ENCODE measurements at regions not wholly inside any gene's neighbourhood (a gene's known extent, or its start where the extent isn't known, plus 50 kb on each side); places are given as distances from the start of the nearest gene placed in this dataset.

DNA sequence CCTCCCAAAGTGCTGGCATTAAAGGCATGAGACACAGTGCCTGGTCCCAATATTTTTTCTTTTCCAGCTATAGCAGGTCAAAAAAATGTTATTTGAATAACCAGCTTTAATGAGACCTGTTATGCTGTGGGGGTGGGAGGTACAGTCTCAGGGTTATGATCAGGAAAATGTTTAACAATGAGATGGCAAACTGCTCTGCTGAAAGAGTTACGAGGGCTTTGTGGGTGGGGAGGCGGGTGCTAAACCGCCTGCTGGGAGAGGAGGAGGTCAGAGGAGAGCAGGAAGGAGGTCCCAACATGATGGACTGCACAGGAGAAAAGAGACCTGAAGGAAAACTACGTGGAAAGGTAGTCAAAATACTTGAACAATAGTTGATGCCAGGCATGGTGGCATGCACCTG lies 126.0 kb upstream of the B3GALT2 start:
- no peak for DNase-seq (ENCODE audit: low read depth)
- no peak overlapping the region for H3K4me3 ChIP-seq (ENCODE audit: low read length)
- TF ChIP-seq CTCF (conservative IDR thresholded peaks at IDR 0.05; ENCODE audit: low read length), result no peak

DNA sequence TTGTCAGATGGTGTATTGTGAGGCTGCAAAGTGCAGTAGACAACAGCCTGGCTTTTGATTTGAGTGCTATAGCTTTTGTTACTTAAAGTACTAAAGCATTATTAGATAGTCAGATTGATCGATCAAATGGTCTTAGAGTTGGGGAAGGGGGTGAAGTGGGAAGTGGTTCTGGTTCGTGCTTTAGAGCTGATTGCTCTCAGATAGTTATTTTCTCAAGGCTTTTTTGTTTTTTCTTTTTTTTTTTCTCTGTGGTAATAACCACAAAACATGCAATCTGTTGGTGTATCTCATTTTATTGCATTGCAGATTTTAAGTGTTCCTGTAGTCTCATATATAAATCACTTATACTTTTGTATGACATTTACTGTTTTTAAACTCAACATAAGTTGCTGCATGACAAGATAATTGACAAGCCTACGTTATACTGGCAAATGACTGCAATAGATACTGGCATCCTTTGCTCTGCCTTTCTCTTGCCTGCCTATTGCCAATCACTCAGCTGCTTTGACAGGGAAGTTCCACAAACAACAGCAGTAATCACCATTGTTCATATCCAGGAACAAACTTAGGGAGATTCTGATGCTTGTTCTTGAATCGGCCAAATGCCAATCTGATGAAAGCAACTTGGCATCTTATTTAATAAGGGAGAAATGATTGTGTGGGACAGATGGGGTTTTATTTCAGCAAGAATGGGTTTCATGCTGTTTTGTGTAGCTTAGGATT lies 125.0 kb upstream of the B3GALT2 start:
- H3K4me3 ChIP-seq (ENCODE audit: low read length), result no peak overlapping the region
- TF ChIP-seq CTCF (conservative IDR thresholded peaks at IDR 0.05; ENCODE audit: low read length), result no peak
- peak; percentile 53 for DNase-seq (ENCODE audit: low read depth)

DNA sequence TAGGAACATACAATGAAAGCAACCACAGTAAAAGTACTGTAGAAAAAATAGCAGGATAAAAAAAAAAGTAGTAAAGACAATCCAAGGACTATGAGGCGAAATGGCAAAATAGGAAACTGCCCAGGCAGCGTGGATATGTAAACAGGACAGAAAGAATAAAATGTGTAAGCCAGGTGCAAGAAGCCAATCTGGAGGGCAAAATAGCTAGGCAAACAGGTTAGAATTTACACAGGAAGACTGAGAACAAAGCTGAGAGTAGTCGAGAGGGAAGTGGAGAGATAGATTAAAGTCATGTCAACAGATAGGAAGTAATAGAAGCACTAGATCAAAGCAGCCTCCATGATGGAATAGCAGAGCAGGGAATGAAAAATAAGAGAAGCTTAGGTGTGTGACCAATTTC lies 124.2 kb upstream of the B3GALT2 start:
- TF ChIP-seq CTCF (conservative IDR thresholded peaks at IDR 0.05; ENCODE audit: low read length), result no peak
- no peak for DNase-seq (ENCODE audit: low read depth)
- H3K4me3 ChIP-seq (ENCODE audit: low read length), result no peak overlapping the region

GRCh38 chr1:193309936-193310475 lies 123.6 kb upstream of the B3GALT2 start:
- DNase-seq (ENCODE audit: low read depth), result no peak
- TF ChIP-seq CTCF (conservative IDR thresholded peaks at IDR 0.05; ENCODE audit: low read length), result no peak
- no peak overlapping the region for H3K4me3 ChIP-seq (ENCODE audit: low read length)

DNA sequence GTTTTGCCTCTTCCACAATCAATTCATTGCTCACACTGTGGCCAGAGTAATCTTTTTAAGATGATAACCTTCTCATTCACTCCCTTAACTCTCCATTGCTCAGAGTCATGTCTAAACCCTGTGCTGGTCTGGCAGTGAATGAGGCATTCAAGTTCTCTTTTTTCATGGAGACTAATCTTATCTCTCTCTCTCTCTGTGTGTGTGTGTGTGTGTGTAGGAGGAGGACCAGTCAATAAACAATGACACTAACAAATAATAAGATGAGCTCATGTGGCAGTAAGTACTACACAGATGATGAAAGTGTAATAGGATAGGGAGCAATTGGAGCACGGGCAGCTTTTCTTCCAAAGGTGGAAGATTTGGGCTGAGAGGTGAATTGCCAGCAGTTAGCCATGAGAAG lies 122.0 kb upstream of the B3GALT2 start:
- TF ChIP-seq CTCF (conservative IDR thresholded peaks at IDR 0.05; ENCODE audit: low read length), result no peak
- no peak for DNase-seq (ENCODE audit: low read depth)
- H3K4me3 ChIP-seq (ENCODE audit: low read length), result no peak overlapping the region

GRCh38 chr1:193306430-193306829 lies 120.0 kb upstream of the B3GALT2 start:
- no peak for TF ChIP-seq CTCF (conservative IDR thresholded peaks at IDR 0.05; ENCODE audit: low read length)
- no peak overlapping the region for H3K4me3 ChIP-seq (ENCODE audit: low read length)
- DNase-seq (ENCODE audit: low read depth), result no peak
